ENCODE measurements at regions not wholly inside any gene's neighbourhood (a gene's known extent, or its start where the extent isn't known, plus 50 kb on each side); places are given as distances from the start of the nearest gene placed in this dataset.

- DNase-seq (ENCODE audit: low spot score), result no peak
- Histone ChIP-seq H3K4me3 (ENCODE audit: low read depth, low read length, poor library complexity, severe bottlenecking) (no peak overlapping the region), H3K9me3 (ENCODE audit: low read depth, low read length, poor library complexity, severe bottlenecking) (no peaks in the 10 kb centered on the region), H3K4me1 (ENCODE audit: insufficient read depth, low read length, poor library complexity, severe bottlenecking) (no peaks in the 10 kb centered on the region), H3K27ac (ENCODE audit: low read depth, low read length, poor library complexity, severe bottlenecking) (no peak overlapping the region), H3K36me3 (ENCODE audit: insufficient read depth, low read length, poor library complexity, severe bottlenecking) (no peaks in the 10 kb centered on the region), H3K27me3 (replicated peaks; ENCODE audit: insufficient read depth, low read depth, low read length, poor library complexity) (peaks cover 20% of the 10 kb centered on the region)
- TF ChIP-seq CTCF (conservative IDR thresholded peaks at IDR 0.05; ENCODE audit: low read depth, low read length), result no peak
- no TSS peak for BruUV-seq (replicated peaks)
- intact Hi-C loops (cut with micrococcal nuclease; ENCODE audit: unreplicated experiment), result no loop called here
- ChIA-PET CTCF (no interaction called here), POLR2A (ENCODE audit: low non-redundant PET) (no interaction called here)
These were observed 135.9 kb downstream of the ELAPOR2 start for GRCh38 chr7:86923527-86923926.

GRCh38 chr7:86920154-86920553, 139.3 kb downstream of the ELAPOR2 start:
- no peak for DNase-seq (ENCODE audit: low spot score)
- intact Hi-C loops (cut with micrococcal nuclease; ENCODE audit: unreplicated experiment), result no loop called here
- no TSS peak for BruUV-seq (replicated peaks)

GRCh38 chr7:86918245-86918644, 141.2 kb downstream of the ELAPOR2 start:
- intact Hi-C loops (cut with micrococcal nuclease; ENCODE audit: unreplicated experiment), result no loop called here
- BruUV-seq (replicated peaks), result no TSS peak
- no peaks in the 10 kb centered on the region for H3K9me3 ChIP-seq (ENCODE audit: low read depth, low read length, poor library complexity, severe bottlenecking)
- CTCF ChIA-PET, result no interaction called here
- no peaks in the 10 kb centered on the region for H3K4me1 ChIP-seq (ENCODE audit: insufficient read depth, low read length, poor library complexity, severe bottlenecking)
- H3K36me3 ChIP-seq (ENCODE audit: insufficient read depth, low read length, poor library complexity, severe bottlenecking), result no peaks in the 10 kb centered on the region
- POLR2A ChIA-PET (ENCODE audit: low non-redundant PET), result no interaction called here
- peaks cover 26% of the 10 kb centered on the region for H3K27me3 ChIP-seq (replicated peaks; ENCODE audit: insufficient read depth, low read depth, low read length, poor library complexity)
- H3K27ac ChIP-seq (ENCODE audit: low read depth, low read length, poor library complexity, severe bottlenecking), result no peak overlapping the region
- TF ChIP-seq EZH2 (IDR thresholded peaks at IDR 0.05; ENCODE audit: borderline replicate concordance, low read depth, low read length, poor library complexity, severe bottlenecking) (no peak), CTCF (conservative IDR thresholded peaks at IDR 0.05; ENCODE audit: low read depth, low read length) (no peak)
- no peak for DNase-seq (ENCODE audit: low spot score)
- no peak overlapping the region for H3K4me3 ChIP-seq (ENCODE audit: low read depth, low read length, poor library complexity, severe bottlenecking)

More at GRCh38 chr7:86920154-86920553, 139.3 kb downstream of the ELAPOR2 start:
- Histone ChIP-seq H3K36me3 (ENCODE audit: insufficient read depth, low read length, poor library complexity, severe bottlenecking) (no peaks in the 10 kb centered on the region), H3K4me3 (ENCODE audit: low read depth, low read length, poor library complexity, severe bottlenecking) (no peak overlapping the region), H3K27me3 (replicated peaks; ENCODE audit: insufficient read depth, low read depth, low read length, poor library complexity) (peaks cover 24% of the 10 kb centered on the region), H3K9me3 (ENCODE audit: low read depth, low read length, poor library complexity, severe bottlenecking) (no peaks in the 10 kb centered on the region), H3K4me1 (ENCODE audit: insufficient read depth, low read length, poor library complexity, severe bottlenecking) (no peaks in the 10 kb centered on the region), H3K27ac (ENCODE audit: low read depth, low read length, poor library complexity, severe bottlenecking) (no peak overlapping the region)
- POLR2A ChIA-PET (ENCODE audit: low non-redundant PET), result no interaction called here
- no peak for TF ChIP-seq CTCF (conservative IDR thresholded peaks at IDR 0.05; ENCODE audit: low read depth, low read length)
- TF ChIP-seq EZH2 (IDR thresholded peaks at IDR 0.05; ENCODE audit: borderline replicate concordance, low read depth, low read length, poor library complexity, severe bottlenecking), result no peak
- CTCF ChIA-PET, result no interaction called here

All from A673 (cell line).